Upper lobe of left lung (tissue), 4 donors: ENCODE measurements at regions not wholly inside any gene's neighbourhood (a gene's known extent, or its start where the extent isn't known, plus 50 kb on each side); places are given as distances from the start of the nearest gene placed in this dataset.

ENCODE experiments used
- CTCF ChIP-seq, 6 experiments: fragments of 450-650 bp in 4 of 6; fragments of 200-600 bp in 2 of 6; sonication (generic) in 2 of 6; IDR thresholded peaks; one replicate each; pipeline ENCODE4 v1.5.1; 2016 to 2019; ENCODE audit warnings: antibody characterized with exemption in 6 of 6
- EP300 ChIP-seq, 4 donors: sonication (generic); formaldehyde crosslinking; IDR thresholded peaks; one replicate each; pipeline ENCODE4 v1.5.1; 2017; ENCODE audit warnings: antibody characterized with exemption in 4 of 4, control low read depth in 2 of 4
- POLR2A ChIP-seq, 4 donors: fragments of 450-650 bp; IDR thresholded peaks; one replicate each; pipeline ENCODE4 v1.5.1; 2016 to 2017; ENCODE audit warnings: antibody characterized with exemption in 4 of 4, mild to moderate bottlenecking in 2 of 4

- TF ChIP-seq CTCF (IDR thresholded peaks at IDR 0.05) (no peak), POLR2A (IDR thresholded peaks at IDR 0.05) (no peak), EP300 (IDR thresholded peaks at IDR 0.05) (no peak)
Observed at GRCh38 chr2:146561996-146562395, 1282.8 kb upstream of the ACVR2A start.
